Endodermal cell (in vitro differentiated cells): ENCODE measurements at regions not wholly inside any gene's neighbourhood (a gene's known extent, or its start where the extent isn't known, plus 50 kb on each side); places are given as distances from the start of the nearest gene placed in this dataset.
"Not testable (repeated sequence)": the region's sequence is repeated elsewhere in the genome, so short reads cannot be mapped to it uniquely, and the experiment has no call there.

Source experiments
- DNase-seq: peaks from one replicate; pipeline ENCODE4 v3.0.0-alpha.2; 2017
- H3K27ac ChIP-seq: 2 replicates; pipeline ENCODE4 v1.5.1; 2013; ENCODE audit warnings: mild to moderate bottlenecking, low read depth, low read length, moderate library complexity
- H3K27me3 ChIP-seq: 2 replicates; pipeline ENCODE4 v1.6.1; 2013; ENCODE audit warnings: mild to moderate bottlenecking, low read length, moderate library complexity; ENCODE audit not compliant: insufficient read depth, control insufficient read depth, poor library complexity, severe bottlenecking
- H3K36me3 ChIP-seq: 2 replicates; pipeline ENCODE4 v1.7.0; 2013; ENCODE audit warnings: mild to moderate bottlenecking, low read length, moderate library complexity; ENCODE audit not compliant: control insufficient read depth, insufficient read depth
- H3K4me1 ChIP-seq: one replicate; pipeline ENCODE4 v1.7.0; 2013; ENCODE audit warnings: low read length; ENCODE audit not compliant: control insufficient read depth, insufficient read depth
- H3K4me3 ChIP-seq: 2 replicates; pipeline ENCODE4 v1.5.1; 2013; ENCODE audit warnings: mild to moderate bottlenecking, low read length, moderate library complexity
- H3K9ac ChIP-seq: 2 replicates; pipeline ENCODE4 v1.6.1; 2013; ENCODE audit warnings: mild to moderate bottlenecking, low read length, moderate library complexity; ENCODE audit not compliant: poor library complexity, severe bottlenecking; ENCODE audit errors: extremely low read depth
- H3K9me3 ChIP-seq: 2 replicates; pipeline ENCODE4 v1.6.1; 2013; ENCODE audit warnings: mild to moderate bottlenecking, low read length, moderate library complexity; ENCODE audit not compliant: control insufficient read depth
- H3K27ac Mint-ChIP-seq: 2 replicates; pipeline ENCODE4 v1.8.0; 2020; ENCODE audit warnings: mixed read lengths
- H3K27me3 Mint-ChIP-seq: 2 replicates; pipeline ENCODE4 v1.8.0; 2021; ENCODE audit warnings: mild to moderate bottlenecking, mixed read lengths; ENCODE audit not compliant: insufficient read depth
- H3K36me3 Mint-ChIP-seq: 2 replicates; pipeline ENCODE4 v1.8.0; 2020; ENCODE audit warnings: low read depth, mixed read lengths
- H3K4me1 Mint-ChIP-seq: 2 replicates; pipeline ENCODE4 v1.8.0; 2020; ENCODE audit warnings: mixed read lengths
- H3K4me3 Mint-ChIP-seq: 2 replicates; pipeline ENCODE4 v1.8.0; 2020; ENCODE audit warnings: mild to moderate bottlenecking, moderate library complexity, mixed read lengths
- H3K9me3 Mint-ChIP-seq: 2 replicates; pipeline ENCODE4 v1.8.0; 2020; ENCODE audit warnings: mild to moderate bottlenecking, mixed read lengths
- CTCF ChIP-seq: fragments of 200-600 bp; sonication (generic); conservative IDR thresholded peaks from 2 replicates; pipeline ENCODE4 v1.5.0; 2021; ENCODE audit warnings: antibody characterized with exemption, mild to moderate bottlenecking
- WGBS, 2 experiments: methylation state at CpG; one replicate each; pipeline versions ENCODE4 v1.1.5 to v1.1.7; 2013; ENCODE audit warnings: missing lambda C conversion rate in 2 of 2, mixed read lengths in 1 of 2; ENCODE audit not compliant: insufficient coverage in 1 of 2, insufficient read length in 1 of 2; 5-methylcytosine and 5-hydroxymethylcytosine counted together

GRCh38 chr20:53778736-53779135 is 185.1 kb upstream of the ZNF217 start:
- no peaks in the 10 kb centered on the region for H3K9me3 ChIP-seq
- Mint-ChIP-seq H3K4me3 (no peak overlapping the region), H3K9me3 (no peaks in the 10 kb centered on the region), H3K27ac (no peak overlapping the region), H3K36me3 (no peaks in the 10 kb centered on the region), H3K27me3 (no peaks in the 10 kb centered on the region), H3K4me1 (no peaks in the 10 kb centered on the region)
- no peaks in the 10 kb centered on the region for H3K4me1 ChIP-seq
- TF ChIP-seq CTCF: no peak
- H3K36me3 ChIP-seq: no peaks in the 10 kb centered on the region
- H3K27me3 ChIP-seq: no peaks in the 10 kb centered on the region
- 89 to 95% methylated on average over 4 to 7 of the region's 7 CpGs for WGBS, 2 experiments
- H3K9ac ChIP-seq: no peak overlapping the region
- no peak overlapping the region for H3K27ac ChIP-seq
- DNase-seq: no peak
- H3K4me3 ChIP-seq: no peak overlapping the region

DNA sequence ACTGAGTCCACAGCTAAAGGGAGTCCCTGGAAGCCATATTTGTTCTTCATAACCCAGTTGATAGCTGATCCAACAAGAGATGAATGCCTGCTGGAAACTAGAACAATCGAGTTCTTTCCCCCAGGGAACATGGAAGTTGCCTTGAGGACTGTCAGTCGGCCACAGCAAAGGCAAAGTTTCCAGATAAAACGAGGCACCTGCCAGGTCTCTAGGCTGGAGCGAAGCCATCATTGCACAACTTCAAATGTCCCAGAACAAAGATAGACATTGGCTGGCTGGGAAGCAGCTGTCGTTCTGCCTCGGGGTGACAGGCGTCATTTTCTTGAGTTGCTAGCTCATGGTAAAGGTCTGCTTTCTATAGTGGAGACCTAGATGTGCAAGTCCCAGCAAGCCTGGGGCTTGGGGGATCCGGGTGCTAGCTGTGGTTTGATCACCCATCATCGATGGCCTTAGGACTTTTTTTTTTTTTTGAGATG is 184.4 kb upstream of the ZNF217 start:
- Histone ChIP-seq H3K9ac (no peak overlapping the region), H3K27ac (no peak overlapping the region), H3K4me3 (no peak overlapping the region), H3K27me3 (no peaks in the 10 kb centered on the region), H3K9me3 (no peaks in the 10 kb centered on the region), H3K4me1 (no peaks in the 10 kb centered on the region), H3K36me3 (no peaks in the 10 kb centered on the region)
- DNase-seq: no peak
- peaks cover 4% of the 10 kb centered on the region for H3K4me1 Mint-ChIP-seq
- H3K27me3 Mint-ChIP-seq: no peaks in the 10 kb centered on the region
- H3K9me3 Mint-ChIP-seq: no peaks in the 10 kb centered on the region
- WGBS, 2 experiments: 86 to 94% methylated on average over 8 to 9 of the region's 9 CpGs
- no peak overlapping the region for H3K27ac Mint-ChIP-seq
- TF ChIP-seq CTCF: no peak
- no peaks in the 10 kb centered on the region for H3K36me3 Mint-ChIP-seq
- no peak overlapping the region for H3K4me3 Mint-ChIP-seq

DNA sequence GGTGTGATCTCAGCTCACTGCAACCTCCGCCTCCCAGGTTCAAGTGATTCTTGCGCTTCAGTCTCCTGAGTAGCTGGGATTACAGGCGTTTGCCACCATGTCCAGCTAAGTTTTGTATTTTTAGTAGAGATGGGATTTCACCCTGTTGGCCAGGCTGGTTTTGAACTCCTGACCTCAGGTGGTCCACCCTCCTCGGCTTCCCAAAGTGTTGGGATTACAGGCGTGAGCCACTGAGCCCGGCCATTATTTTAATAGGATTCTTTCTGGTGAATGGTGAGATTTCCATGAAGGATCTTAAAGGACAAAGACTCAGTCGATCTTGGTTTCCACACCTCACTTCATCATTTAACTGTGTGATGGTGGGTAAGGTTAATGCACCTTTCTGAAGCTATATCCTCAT is 183.8 kb upstream of the ZNF217 start:
- not testable (repeated sequence) for H3K27ac Mint-ChIP-seq, H3K4me3 Mint-ChIP-seq, H3K27ac ChIP-seq, H3K9me3 ChIP-seq, H3K9ac ChIP-seq, H3K27me3 ChIP-seq, H3K4me1 ChIP-seq, H3K9me3 Mint-ChIP-seq, H3K36me3 ChIP-seq, DNase-seq, H3K36me3 Mint-ChIP-seq, H3K4me1 Mint-ChIP-seq, H3K27me3 Mint-ChIP-seq, H3K4me3 ChIP-seq
- WGBS, 2 experiments: 86 to 91% methylated on average over 4 to 7 of the region's 7 CpGs

GRCh38 chr20:53776858-53777257 is 183.2 kb upstream of the ZNF217 start:
- TF ChIP-seq CTCF: no peak
- Histone ChIP-seq H3K27me3 (no peaks in the 10 kb centered on the region), H3K4me3 (no peak overlapping the region), H3K9me3 (no peaks in the 10 kb centered on the region), H3K4me1 (no peaks in the 10 kb centered on the region), H3K27ac (no peak overlapping the region), H3K36me3 (no peaks in the 10 kb centered on the region), H3K9ac (no peak overlapping the region)
- Mint-ChIP-seq H3K4me1 (peaks cover 4% of the 10 kb centered on the region), H3K9me3 (no peaks in the 10 kb centered on the region), H3K27me3 (no peaks in the 10 kb centered on the region), H3K4me3 (no peak overlapping the region), H3K36me3 (no peaks in the 10 kb centered on the region), H3K27ac (no peak overlapping the region)
- WGBS, 2 experiments: 82 to 83% methylated on average over 5 of the region's 5 CpGs
- no peak for DNase-seq
